H1 (cell line): ENCODE measurements at regions not wholly inside any gene's neighbourhood (a gene's known extent, or its start where the extent isn't known, plus 50 kb on each side); places are given as distances from the start of the nearest gene placed in this dataset.

ENCODE experiments used
- CTCF ChIP-seq, 3 experiments: IDR thresholded peaks; 1 replicate in 2 of 3; 2 replicates in 1 of 3; pipeline versions ENCODE4 v1.5.1 to v1.6.1; 2011; ENCODE audit warnings: low read length in 3 of 3, mild to moderate bottlenecking in 3 of 3, inconsistent platforms in 2 of 3, low read depth in 1 of 3, moderate library complexity in 1 of 3; ENCODE audit not compliant: insufficient read depth in 1 of 3; ENCODE audit errors: control extremely low read depth in 1 of 3

- no peak for TF ChIP-seq CTCF (IDR thresholded peaks at IDR 0.05; ENCODE audit: control extremely low read depth in 1 of 3, insufficient read depth in 1 of 3, low read depth in 1 of 3, low read length in 3 of 3)
These were observed 156.1 kb upstream of the LRRC7 start (continued) for GRCh38 chr1:69411617-69412016.
